ENCODE measurements at regions not wholly inside any gene's neighbourhood (a gene's known extent, or its start where the extent isn't known, plus 50 kb on each side); places are given as distances from the start of the nearest gene placed in this dataset.
"Not testable (repeated sequence)": the region's sequence is repeated elsewhere in the genome, so short reads cannot be mapped to it uniquely, and the experiment has no call there.

DNA sequence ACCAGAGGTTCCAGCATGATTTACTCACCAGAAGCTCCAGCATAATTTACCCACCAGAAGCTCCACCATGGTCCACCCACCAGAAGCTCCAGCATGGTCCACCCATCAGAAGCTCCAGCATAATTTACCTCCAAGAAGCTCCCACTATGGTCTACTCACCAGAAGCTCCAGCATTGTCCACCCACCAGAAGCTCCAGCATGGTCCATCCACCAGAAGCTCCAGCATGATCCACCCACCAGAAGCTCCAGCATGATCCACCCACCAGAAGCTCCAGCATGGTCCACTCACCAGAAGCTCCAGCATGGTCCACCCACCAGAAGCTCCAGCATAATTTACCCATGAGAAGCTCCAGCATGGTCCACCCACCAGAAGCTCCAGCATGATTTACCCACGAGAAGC is 4490.7 kb upstream of the OR11H1 start:
- H2AFZ ChIP-seq (ENCODE audit: control insufficient read depth, low read depth, low read length); H4K20me1 ChIP-seq (ENCODE audit: control insufficient read depth, insufficient read depth); H3K9ac ChIP-seq (ENCODE audit: control insufficient read depth, insufficient read depth, low read length); intact Hi-C loops (cut with micrococcal nuclease; ENCODE audit: unreplicated experiment); DNase-seq (ENCODE audit: low read depth, low spot score); H3K4me2 ChIP-seq (ENCODE audit: control insufficient read depth, insufficient read depth); BruUV-seq (replicated peaks); FAIRE-seq; H3K9me3 ChIP-seq (replicated peaks; ENCODE audit: control insufficient read depth, insufficient read depth, low read length); H3K4me1 ChIP-seq (ENCODE audit: control insufficient read depth, insufficient read depth, low read length); ATAC-seq; H3K27ac ChIP-seq (ENCODE audit: control insufficient read depth, insufficient read depth); RAD21 ChIA-PET (ENCODE audit: unreplicated experiment); in situ Hi-C loops (cut with MboI); H3K4me3 ChIP-seq; CTCF ChIA-PET; H3K27me3 ChIP-seq (replicated peaks in 1 of 2; ENCODE audit: control insufficient read depth in 2 of 2, insufficient read depth in 2 of 2, low read length in 1 of 2); H3K36me3 ChIP-seq (ENCODE audit: control insufficient read depth in 2 of 2, insufficient read depth in 2 of 2, low read length in 1 of 2); SMC1A ChIA-PET (ENCODE audit: uncharacterized antibody, unreplicated experiment); H3K79me2 ChIP-seq (ENCODE audit: control insufficient read depth, insufficient read depth, low read length); POLR2A ChIA-PET: not testable (repeated sequence)
- WGBS (ENCODE audit: insufficient coverage, insufficient replicate concordance, low lambda C conversion rate, missing lambda C conversion rate), result 6% methylated on average over 1 of the region's 1 CpG

GRCh38 chr22:11037814-11038213 is 4490.2 kb upstream of the OR11H1 start:
- H3K27me3 ChIP-seq (replicated peaks in 1 of 2; ENCODE audit: control insufficient read depth in 2 of 2, insufficient read depth in 2 of 2, low read length in 1 of 2); H2AFZ ChIP-seq (ENCODE audit: control insufficient read depth, low read depth, low read length); H3K4me2 ChIP-seq (ENCODE audit: control insufficient read depth, insufficient read depth); in situ Hi-C loops (cut with MboI); DNase-seq (ENCODE audit: low read depth, low spot score); H3K36me3 ChIP-seq (ENCODE audit: control insufficient read depth in 2 of 2, insufficient read depth in 2 of 2, low read length in 1 of 2); RAD21 ChIA-PET (ENCODE audit: unreplicated experiment); CTCF ChIA-PET; intact Hi-C loops (cut with micrococcal nuclease; ENCODE audit: unreplicated experiment); H3K79me2 ChIP-seq (ENCODE audit: control insufficient read depth, insufficient read depth, low read length); FAIRE-seq; ATAC-seq; H3K9ac ChIP-seq (ENCODE audit: control insufficient read depth, insufficient read depth, low read length); H3K27ac ChIP-seq (ENCODE audit: control insufficient read depth, insufficient read depth); H3K4me3 ChIP-seq; BruUV-seq (replicated peaks); H4K20me1 ChIP-seq (ENCODE audit: control insufficient read depth, insufficient read depth); H3K4me1 ChIP-seq (ENCODE audit: control insufficient read depth, insufficient read depth, low read length); POLR2A ChIA-PET; H3K9me3 ChIP-seq (replicated peaks; ENCODE audit: control insufficient read depth, insufficient read depth, low read length); SMC1A ChIA-PET (ENCODE audit: uncharacterized antibody, unreplicated experiment): not testable (repeated sequence)
- WGBS (ENCODE audit: insufficient coverage, insufficient replicate concordance, low lambda C conversion rate, missing lambda C conversion rate), result 11% methylated on average over 2 of the region's 2 CpGs

GRCh38 chr22:11038786-11039185 is 4489.2 kb upstream of the OR11H1 start:
- 28% methylated on average over 7 of the region's 7 CpGs for WGBS (ENCODE audit: insufficient coverage, insufficient replicate concordance, low lambda C conversion rate, missing lambda C conversion rate)
- H3K27ac ChIP-seq (ENCODE audit: control insufficient read depth, insufficient read depth); H3K4me3 ChIP-seq; H3K4me2 ChIP-seq (ENCODE audit: control insufficient read depth, insufficient read depth); H3K9me3 ChIP-seq (replicated peaks; ENCODE audit: control insufficient read depth, insufficient read depth, low read length); H4K20me1 ChIP-seq (ENCODE audit: control insufficient read depth, insufficient read depth); POLR2A ChIA-PET; H3K79me2 ChIP-seq (ENCODE audit: control insufficient read depth, insufficient read depth, low read length); RAD21 ChIA-PET (ENCODE audit: unreplicated experiment); CTCF ChIA-PET; H3K4me1 ChIP-seq (ENCODE audit: control insufficient read depth, insufficient read depth, low read length); BruUV-seq (replicated peaks); H3K27me3 ChIP-seq (replicated peaks in 1 of 2; ENCODE audit: control insufficient read depth in 2 of 2, insufficient read depth in 2 of 2, low read length in 1 of 2); intact Hi-C loops (cut with micrococcal nuclease; ENCODE audit: unreplicated experiment); DNase-seq (ENCODE audit: low read depth, low spot score); H2AFZ ChIP-seq (ENCODE audit: control insufficient read depth, low read depth, low read length); ATAC-seq; in situ Hi-C loops (cut with MboI); FAIRE-seq; SMC1A ChIA-PET (ENCODE audit: uncharacterized antibody, unreplicated experiment); H3K36me3 ChIP-seq (ENCODE audit: control insufficient read depth in 2 of 2, insufficient read depth in 2 of 2, low read length in 1 of 2); H3K9ac ChIP-seq (ENCODE audit: control insufficient read depth, insufficient read depth, low read length): not testable (repeated sequence)

- H3K27me3 ChIP-seq (replicated peaks in 1 of 2; ENCODE audit: control insufficient read depth in 2 of 2, insufficient read depth in 2 of 2, low read length in 1 of 2); POLR2A ChIA-PET; H3K27ac ChIP-seq (ENCODE audit: control insufficient read depth, insufficient read depth); SMC1A ChIA-PET (ENCODE audit: uncharacterized antibody, unreplicated experiment); H3K79me2 ChIP-seq (ENCODE audit: control insufficient read depth, insufficient read depth, low read length); H3K4me3 ChIP-seq; H3K9me3 ChIP-seq (replicated peaks; ENCODE audit: control insufficient read depth, insufficient read depth, low read length); H3K9ac ChIP-seq (ENCODE audit: control insufficient read depth, insufficient read depth, low read length); DNase-seq (ENCODE audit: low read depth, low spot score); RAD21 ChIA-PET (ENCODE audit: unreplicated experiment); H3K4me1 ChIP-seq (ENCODE audit: control insufficient read depth, insufficient read depth, low read length); in situ Hi-C loops (cut with MboI); BruUV-seq (replicated peaks); H2AFZ ChIP-seq (ENCODE audit: control insufficient read depth, low read depth, low read length); FAIRE-seq; H3K36me3 ChIP-seq (ENCODE audit: control insufficient read depth in 2 of 2, insufficient read depth in 2 of 2, low read length in 1 of 2); CTCF ChIA-PET; H4K20me1 ChIP-seq (ENCODE audit: control insufficient read depth, insufficient read depth); intact Hi-C loops (cut with micrococcal nuclease; ENCODE audit: unreplicated experiment); ATAC-seq; H3K4me2 ChIP-seq (ENCODE audit: control insufficient read depth, insufficient read depth): not testable (repeated sequence)
- WGBS (ENCODE audit: insufficient coverage, insufficient replicate concordance, low lambda C conversion rate, missing lambda C conversion rate), result 23% methylated on average over 9 of the region's 9 CpGs
Observed at GRCh38 chr22:11041416-11041815, 4486.6 kb upstream of the OR11H1 start.

Measured in GM12878 (cell line).